H1 (cell line): ENCODE measurements at regions not wholly inside any gene's neighbourhood (a gene's known extent, or its start where the extent isn't known, plus 50 kb on each side); places are given as distances from the start of the nearest gene placed in this dataset.

Experiments used
- CTCF ChIA-PET: fragments of 300-600 bp; sonication (Branson Sonifier 250); formaldehyde crosslinking; loops from one replicate; lab custom pipeline; 2021; ENCODE audit not compliant: partially characterized antibody; lab: Charles Lee
- POLR2A ChIA-PET: fragments of 300-600 bp; sonication (Branson Sonifier 250); formaldehyde crosslinking; loops from one replicate; lab custom pipeline; 2021; ENCODE audit warnings: inconsistent platforms; ENCODE audit not compliant: partially characterized antibody; lab: Charles Lee
- DNase-seq, 2 experiments: peaks; one replicate each; pipeline versions ENCODE4 v3.0.0 to v3.0.0-alpha.2; 2010 to 2022; ENCODE audit warnings: low spot score in 2 of 2, low read depth in 1 of 2, mixed read lengths in 1 of 2
- FAIRE-seq: peaks from 2 replicates; lab custom pipeline; 2011; peaks lifted over from hg19 to GRCh38; lab: Jason Lieb, UNC
- H2AFZ ChIP-seq: 2 replicates; pipeline ENCODE4 v1.8.1; 2012; ENCODE audit warnings: low read length, inconsistent platforms
- H2AK5ac ChIP-seq: 2 replicates; pipeline ENCODE4 v1.6.1; 2013; ENCODE audit warnings: low read depth, low read length
- H2BK120ac ChIP-seq: replicated peaks from 2 replicates; pipeline ENCODE3; 2013; ENCODE audit warnings: low read depth, low read length, inconsistent platforms
- H2BK12ac ChIP-seq: 2 replicates; pipeline ENCODE4 v1.6.1; 2013; ENCODE audit warnings: low read depth, low read length
- H2BK15ac ChIP-seq: 2 replicates; pipeline ENCODE4 v1.6.1; 2013; ENCODE audit warnings: low read length
- H2BK20ac ChIP-seq: 2 replicates; pipeline ENCODE4 v1.6.1; 2013; ENCODE audit warnings: low read length
- H2BK5ac ChIP-seq: 2 replicates; pipeline ENCODE4 v1.6.1; 2013; ENCODE audit warnings: low read depth, low read length
- H3K14ac ChIP-seq: 2 replicates; pipeline ENCODE4 v1.6.1; 2013; ENCODE audit warnings: inconsistent platforms; ENCODE audit not compliant: insufficient read length
- H3K18ac ChIP-seq: 2 replicates; pipeline ENCODE4 v1.6.1; 2013; ENCODE audit warnings: low read length; ENCODE audit errors: extremely low read depth
- H3K23ac ChIP-seq: 2 replicates; pipeline ENCODE4 v1.6.1; 2013; ENCODE audit warnings: inconsistent platforms; ENCODE audit not compliant: insufficient read length
- H3K23me2 ChIP-seq: 2 replicates; pipeline ENCODE4 v1.6.1; 2013; ENCODE audit warnings: low read depth, low read length
- H3K27ac ChIP-seq: 2 replicates; pipeline ENCODE4 v1.6.1; 2011; ENCODE audit warnings: low read depth, low read length, inconsistent platforms
- H3K27me3 ChIP-seq, 4 experiments: replicated peaks in 1 of 4; 1 replicate in 1 of 4; 2 replicates in 3 of 4; pipeline versions ENCODE4 v1.6.1 to v1.8.1; 2011 to 2013; ENCODE audit warnings: low read length in 3 of 4, mild to moderate bottlenecking in 3 of 4, inconsistent platforms in 2 of 4, mixed read lengths in 2 of 4, moderate library complexity in 1 of 4; ENCODE audit not compliant: control insufficient read depth in 3 of 4, insufficient read depth in 3 of 4; ENCODE audit errors: extremely low read depth in 1 of 4
- H3K36me3 ChIP-seq, 4 experiments: 2 replicates each; pipeline versions ENCODE4 v1.6.1 to v1.8.1; 2011 to 2013; ENCODE audit warnings: mild to moderate bottlenecking in 4 of 4, low read length in 3 of 4, moderate library complexity in 2 of 4, control low read depth in 1 of 4, inconsistent platforms in 1 of 4; ENCODE audit not compliant: insufficient read depth in 4 of 4, control insufficient read depth in 2 of 4
- H3K4ac ChIP-seq: replicated peaks from 2 replicates; pipeline ENCODE3; 2013; ENCODE audit warnings: low read length, low read depth, mixed read lengths, inconsistent platforms; ENCODE audit not compliant: insufficient read length
- H3K4me1 ChIP-seq, 4 experiments: replicated peaks in 1 of 4; 1 replicate in 1 of 4; 2 replicates in 3 of 4; pipeline versions ENCODE4 v1.6.1 to v1.8.1; 2011 to 2013; ENCODE audit warnings: low read length in 3 of 4, inconsistent platforms in 2 of 4, mixed read lengths in 1 of 4; ENCODE audit not compliant: insufficient read depth in 4 of 4, control insufficient read depth in 3 of 4
- H3K4me2 ChIP-seq, 2 experiments: 2 replicates each; pipeline versions ENCODE4 v1.6.1 to v1.8.1; 2011 to 2013; ENCODE audit warnings: low read depth in 2 of 2, low read length in 2 of 2, control low read depth in 1 of 2, inconsistent platforms in 1 of 2, mild to moderate bottlenecking in 1 of 2; ENCODE audit not compliant: insufficient read depth in 1 of 2
- H3K4me3 ChIP-seq, 4 experiments: fragments of 200-600, 300-600 bp in 1 of 4; sonication (generic), shearing (Covaris generic), sonication (Bioruptor Twin) in 1 of 4; 2 replicates each; pipeline versions ENCODE4 v1.5.1 to v1.8.1; 2011 to 2016; ENCODE audit warnings: low read length in 4 of 4, low read depth in 3 of 4, control low read depth in 2 of 4, inconsistent platforms in 2 of 4, mild to moderate bottlenecking in 2 of 4, mixed read lengths in 1 of 4, moderate library complexity in 1 of 4; ENCODE audit not compliant: insufficient read depth in 2 of 4; ENCODE audit errors: extremely low read depth in 1 of 4
- H3K56ac ChIP-seq: replicated peaks from 2 replicates; pipeline ENCODE3; 2013; ENCODE audit warnings: low read depth, mild to moderate bottlenecking, mixed read lengths, low read length, inconsistent platforms; ENCODE audit not compliant: insufficient read length
- H3K79me1 ChIP-seq: 2 replicates; pipeline ENCODE4 v1.6.1; 2013; ENCODE audit warnings: low read depth, low read length, control low read depth
- H3K79me2 ChIP-seq, 2 experiments: 2 replicates each; pipeline versions ENCODE4 v1.6.1 to v1.8.1; 2012 to 2013; ENCODE audit warnings: low read length in 2 of 2, mild to moderate bottlenecking in 2 of 2, inconsistent platforms in 1 of 2; ENCODE audit not compliant: insufficient read depth in 2 of 2, control insufficient read depth in 1 of 2
- H3K9ac ChIP-seq, 4 experiments: replicated peaks in 1 of 4; 1 replicate in 1 of 4; 2 replicates in 3 of 4; pipeline versions ENCODE4 v1.6.1 to v1.8.1; 2011 to 2013; ENCODE audit warnings: low read depth in 3 of 4, low read length in 3 of 4, control low read depth in 2 of 4, mild to moderate bottlenecking in 2 of 4, moderate library complexity in 2 of 4, inconsistent platforms in 1 of 4; ENCODE audit errors: extremely low read depth in 1 of 4
- H3K9me3 ChIP-seq, 2 experiments: 2 replicates each; pipeline versions ENCODE4 v1.6.1 to v1.8.1; 2012 to 2013; ENCODE audit warnings: mild to moderate bottlenecking in 2 of 2, moderate library complexity in 2 of 2, control low read depth in 1 of 2, inconsistent platforms in 1 of 2, low read depth in 1 of 2, low read length in 1 of 2, mixed read lengths in 1 of 2; ENCODE audit not compliant: insufficient read depth in 2 of 2
- H4K20me1 ChIP-seq, 2 experiments: replicated peaks in 1 of 2; 2 replicates each; pipeline versions ENCODE3 to v1.8.1; 2011 to 2013; ENCODE audit warnings: inconsistent platforms in 2 of 2, low read length in 2 of 2, mild to moderate bottlenecking in 1 of 2; ENCODE audit not compliant: insufficient read depth in 2 of 2, control insufficient read depth in 1 of 2
- H4K5ac ChIP-seq: 2 replicates; pipeline ENCODE4 v1.6.1; 2013; ENCODE audit warnings: low read length, low read depth, mixed read lengths, inconsistent platforms; ENCODE audit not compliant: insufficient read length
- H4K8ac ChIP-seq: 2 replicates; pipeline ENCODE4 v1.8.0; 2013; ENCODE audit warnings: mild to moderate bottlenecking, moderate library complexity, low read length, inconsistent platforms; ENCODE audit not compliant: insufficient read depth; ENCODE audit errors: extremely low read depth
- H4K91ac ChIP-seq: replicated peaks from 2 replicates; pipeline ENCODE3; 2013; ENCODE audit warnings: low read length, mixed read lengths, inconsistent platforms; ENCODE audit not compliant: insufficient read length
- CEBPB ChIP-seq: IDR thresholded peaks from 2 replicates; pipeline ENCODE4 v1.6.1; 2012; ENCODE audit warnings: low read depth, low read length
- CHD1 ChIP-seq: IDR thresholded peaks from 2 replicates; pipeline ENCODE4 v1.6.1; 2012; ENCODE audit warnings: low read depth, low read length, improper control_type of control experiment
- CTCF ChIP-seq, 3 experiments: IDR thresholded peaks; 1 replicate in 2 of 3; 2 replicates in 1 of 3; pipeline versions ENCODE4 v1.5.1 to v1.6.1; 2011; ENCODE audit warnings: low read length in 3 of 3, mild to moderate bottlenecking in 3 of 3, inconsistent platforms in 2 of 3, low read depth in 1 of 3, moderate library complexity in 1 of 3; ENCODE audit not compliant: insufficient read depth in 1 of 3; ENCODE audit errors: control extremely low read depth in 1 of 3
- GTF2F1 ChIP-seq: IDR thresholded peaks from 2 replicates; pipeline ENCODE4 v1.6.1; 2012; ENCODE audit warnings: low read depth, low read length, improper control_type of control experiment, borderline replicate concordance
- JUN ChIP-seq: IDR thresholded peaks from 2 replicates; pipeline ENCODE4 v1.6.1; 2011; ENCODE audit warnings: low read depth, mild to moderate bottlenecking, improper control_type of control experiment, low read length
- KDM1A ChIP-seq: fragments of 200-600, 300-600 bp; sonication (generic); IDR thresholded peaks from 2 replicates; pipeline ENCODE4 v1.7.1; 2016; ENCODE audit warnings: mild to moderate bottlenecking, low read length, borderline replicate concordance
- NRF1 ChIP-seq: IDR thresholded peaks from 2 replicates; pipeline ENCODE4 v1.6.1; 2011; ENCODE audit warnings: mild to moderate bottlenecking, low read depth, low read length, improper control_type of control experiment
- SAP30 ChIP-seq: fragments of 300-600 bp; sonication (generic); IDR thresholded peaks from 2 replicates; pipeline ENCODE4 v1.7.1; 2012; ENCODE audit warnings: low read length, moderate library complexity, mild to moderate bottlenecking, inconsistent platforms; ENCODE audit not compliant: insufficient read depth, insufficient replicate concordance
- SIN3A ChIP-seq, 2 experiments: IDR thresholded peaks in 1 of 2; conservative IDR thresholded peaks in 1 of 2; 2 replicates each; pipeline ENCODE4 v1.6.1; 2011 to 2012; ENCODE audit warnings: low read length in 2 of 2, improper control_type of control experiment in 1 of 2, low read depth in 1 of 2, mild to moderate bottlenecking in 1 of 2
- SIRT6 ChIP-seq: IDR thresholded peaks from one replicate; pipeline ENCODE4 v1.7.1; 2012; ENCODE audit warnings: low read length, inconsistent platforms
- SIX5 ChIP-seq: IDR thresholded peaks from 2 replicates; pipeline ENCODE4 v1.6.1; 2011; ENCODE audit warnings: mild to moderate bottlenecking, low read depth, low read length
- WGBS, 2 experiments: shearing (Covaris generic) in 1 of 2; methylation state at CpG; one replicate each; pipeline versions ENCODE4 v1.1.6 to v1.1.7; 2013 to 2015; ENCODE audit warnings: low lambda C conversion rate in 2 of 2, mixed read lengths in 2 of 2, inconsistent platforms in 1 of 2, low coverage in 1 of 2, missing lambda C conversion rate in 1 of 2; ENCODE audit not compliant: insufficient replicate concordance in 2 of 2, insufficient coverage in 1 of 2, insufficient read length in 1 of 2; ENCODE audit errors: extremely low coverage in 1 of 2, missing lambda C conversion rate in 1 of 2; 5-methylcytosine and 5-hydroxymethylcytosine counted together
- TF ChIP-seq, protein P1 (sequence below): IDR thresholded peaks from 2 replicates; pipeline ENCODE4 v1.6.1; 2011; ENCODE audit warnings: low read depth, mild to moderate bottlenecking, low read length; ENCODE audit not compliant: insufficient read depth

- Histone ChIP-seq H2AFZ (no peak overlapping the region), H3K9me3 (no peaks in the 10 kb centered on the region), H2BK12ac (no peak overlapping the region), H3K27me3 (no peaks in the 10 kb centered on the region), H3K9ac (no peak overlapping the region), H3K4me2 (no peak overlapping the region), H4K20me1 (no peaks in the 10 kb centered on the region), H3K4ac (no peak overlapping the region), H3K14ac (no peak overlapping the region), H2AK5ac (no peak overlapping the region), H3K56ac (no peak overlapping the region), H2BK20ac (no peak overlapping the region), H3K36me3 (no peaks in the 10 kb centered on the region), H2BK120ac (no peak overlapping the region), H3K27ac (no peak overlapping the region), H3K79me2 (no peaks in the 10 kb centered on the region), H3K4me3 (no peak overlapping the region), H4K8ac (no peak overlapping the region), H3K79me1 (no peaks in the 10 kb centered on the region), H4K5ac (no peak overlapping the region), H3K18ac (no peak overlapping the region), H4K91ac (no peak overlapping the region), H3K4me1 (no peaks in the 10 kb centered on the region), H2BK5ac (no peak overlapping the region), H2BK15ac (no peak overlapping the region), H3K23me2 (no peaks in the 10 kb centered on the region), H3K23ac (no peak overlapping the region)
- FAIRE-seq, result no peak
- DNase-seq, result no peak
- whole genome bisulfite sequencing, 2 experiments, result 83% methylated on average over 2 of the region's 2 CpGs; no CpG with 5 or more reads in 1 of the 2 experiments
- POLR2A ChIA-PET, result no interaction called here
- CTCF ChIA-PET, result no interaction called here
- no peak for TF ChIP-seq GTF2F1
- no peak for TF ChIP-seq SAP30
- no peak for TF ChIP-seq JUN
- no peak for TF ChIP-seq SIRT6
- no peak for TF ChIP-seq SIN3A (conservative IDR thresholded peaks at IDR 0.05 in 1 of 2, IDR thresholded peaks at IDR 0.05 in 1 of 2; ENCODE audit: low read depth in 1 of 2, low read length in 2 of 2)
- TF ChIP-seq CHD1, result no peak
- no peak for TF ChIP-seq CTCF (IDR thresholded peaks at IDR 0.05; ENCODE audit: control extremely low read depth in 1 of 3, insufficient read depth in 1 of 3, low read depth in 1 of 3, low read length in 3 of 3)
- TF ChIP-seq, protein P1, sequence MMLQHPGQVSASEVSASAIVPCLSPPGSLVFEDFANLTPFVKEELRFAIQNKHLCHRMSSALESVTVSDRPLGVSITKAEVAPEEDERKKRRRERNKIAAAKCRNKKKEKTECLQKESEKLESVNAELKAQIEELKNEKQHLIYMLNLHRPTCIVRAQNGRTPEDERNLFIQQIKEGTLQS, result no peak
- no peak for TF ChIP-seq KDM1A
- TF ChIP-seq SIX5, result no peak
- TF ChIP-seq CEBPB, result no peak
- TF ChIP-seq NRF1, result no peak
Observed at GRCh38 chrX:34879346-34879745, 63.2 kb upstream of the FAM47B start.
